ENCODE measurements at regions not wholly inside any gene's neighbourhood (a gene's known extent, or its start where the extent isn't known, plus 50 kb on each side); places are given as distances from the start of the nearest gene placed in this dataset.
A peak's percentile ranks its signal among the peaks of the same experiment; 100 is the strongest.

DNA sequence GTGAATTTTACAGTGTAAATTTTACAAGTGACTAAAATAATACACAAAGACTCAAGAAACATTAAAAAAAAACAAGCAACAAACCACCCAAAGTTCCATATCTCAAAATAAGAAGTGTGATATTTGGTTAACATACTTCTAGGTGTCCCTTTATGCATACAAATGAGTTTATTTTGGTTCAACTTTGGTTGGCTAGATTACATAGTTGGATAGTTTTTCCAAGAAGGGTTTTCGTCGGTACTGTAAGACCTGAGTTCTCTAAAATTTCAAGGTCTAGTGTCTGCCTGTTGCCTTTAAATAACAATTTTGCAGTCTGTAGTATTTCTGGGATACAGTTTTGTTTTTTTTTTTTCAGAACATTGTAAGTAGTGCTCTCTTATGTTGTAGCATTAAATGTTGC is 58.8 kb upstream of the JAK2 start:
- no peak overlapping the region for H3K4me2 ChIP-seq (ENCODE audit: insufficient read depth, low read length)
- peak overlapping the region in 1 of 2 experiments; percentile 65; a peak in 1 of 4 replicates for H3K9ac ChIP-seq (ENCODE audit: insufficient read depth in 1 of 2, low read depth in 2 of 2, low read length in 2 of 2)
- DNase-seq (ENCODE audit: extremely low read depth in 1 of 4, low spot score in 3 of 4) (no peak), FAIRE-seq (no peak), ATAC-seq (no peak)
- H4K20me1 ChIP-seq (replicated peaks; ENCODE audit: control insufficient read depth, insufficient read depth, low read length) = no peaks in the 10 kb centered on the region
- H2AFZ ChIP-seq (ENCODE audit: low read depth, low read length) = 0 out of 2 replicates have a peak overlapping the region, but pooled peaks have one; percentile 10
- H3K36me3 ChIP-seq (ENCODE audit: control insufficient read depth, insufficient read depth, low read length) = no peaks in the 10 kb centered on the region
- ChIA-PET CTCF (ENCODE audit: low intra/inter-chr PET ratio) (no interaction called here), POLR2A (interaction anchor here (0.6 to 1.2 kb wide), 2 partner anchors 59 to 63 kb away, joined by 3 read pairs; partner anchors contain the start of gene JAK2)
- no peak overlapping the region for H3K4me3 ChIP-seq
- in situ Hi-C loops (cut with MboI) (no loop called here), intact Hi-C loops (cut with micrococcal nuclease) (loop anchor here (2.0 to 10.0 kb wide), 2 partner anchors 61 to 131 kb away; partner anchors contain the start of gene RCL1)
- peaks cover 8 to 45% of the 10 kb centered on the region in 2 experiments for H3K4me1 ChIP-seq (replicated peaks in 1 of 2; ENCODE audit: control insufficient read depth in 2 of 2, insufficient read depth in 2 of 2, low read length in 2 of 2)
- no peaks in the 10 kb centered on the region for H3K9me1 ChIP-seq (ENCODE audit: control insufficient read depth, insufficient read depth, low read length)
- peak overlapping the region; percentile 85; the same call in 2 of the 3 replicates for H3K27ac ChIP-seq (ENCODE audit: extremely low read depth, low read depth, low read length)
- no TSS peak for BruUV-seq (replicated peaks)
- H3K79me2 ChIP-seq (ENCODE audit: control insufficient read depth, insufficient read depth, low read length) = peaks cover 5% of the 10 kb centered on the region; the same call in 2 of the 3 replicates
- 6% methylated on average over 2 of the region's 2 CpGs for WGBS (ENCODE audit: insufficient coverage, low coverage, missing lambda C conversion rate)
- H3K27me3 ChIP-seq (ENCODE audit: control insufficient read depth in 2 of 2, insufficient read depth in 2 of 2, low read length in 2 of 2) = no peaks in the 10 kb centered on the region
- peaks cover 4% of the 10 kb centered on the region; the same call in 1 of the 2 replicates for H3K9me3 ChIP-seq (replicated peaks; ENCODE audit: control insufficient read depth, insufficient read depth, low read depth, low read length)
- TF ChIP-seq, protein P1, sequence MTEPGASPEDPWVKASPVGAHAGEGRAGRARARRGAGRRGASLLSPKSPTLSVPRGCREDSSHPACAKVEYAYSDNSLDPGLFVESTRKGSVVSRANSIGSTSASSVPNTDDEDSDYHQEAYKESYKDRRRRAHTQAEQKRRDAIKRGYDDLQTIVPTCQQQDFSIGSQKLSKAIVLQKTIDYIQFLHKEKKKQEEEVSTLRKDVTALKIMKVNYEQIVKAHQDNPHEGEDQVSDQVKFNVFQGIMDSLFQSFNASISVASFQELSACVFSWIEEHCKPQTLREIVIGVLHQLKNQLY (CRISPR knock-in tag; conservative IDR thresholded peaks at IDR 0.05) = no peak
- TF ChIP-seq, protein P2, sequence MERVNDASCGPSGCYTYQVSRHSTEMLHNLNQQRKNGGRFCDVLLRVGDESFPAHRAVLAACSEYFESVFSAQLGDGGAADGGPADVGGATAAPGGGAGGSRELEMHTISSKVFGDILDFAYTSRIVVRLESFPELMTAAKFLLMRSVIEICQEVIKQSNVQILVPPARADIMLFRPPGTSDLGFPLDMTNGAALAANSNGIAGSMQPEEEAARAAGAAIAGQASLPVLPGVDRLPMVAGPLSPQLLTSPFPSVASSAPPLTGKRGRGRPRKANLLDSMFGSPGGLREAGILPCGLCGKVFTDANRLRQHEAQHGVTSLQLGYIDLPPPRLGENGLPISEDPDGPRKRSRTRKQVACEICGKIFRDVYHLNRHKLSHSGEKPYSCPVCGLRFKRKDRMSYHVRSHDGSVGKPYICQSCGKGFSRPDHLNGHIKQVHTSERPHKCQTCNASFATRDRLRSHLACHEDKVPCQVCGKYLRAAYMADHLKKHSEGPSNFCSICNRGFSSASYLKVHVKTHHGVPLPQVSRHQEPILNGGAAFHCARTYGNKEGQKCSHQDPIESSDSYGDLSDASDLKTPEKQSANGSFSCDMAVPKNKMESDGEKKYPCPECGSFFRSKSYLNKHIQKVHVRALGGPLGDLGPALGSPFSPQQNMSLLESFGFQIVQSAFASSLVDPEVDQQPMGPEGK (CRISPR knock-in tag; IDR thresholded peaks at IDR 0.05; ENCODE audit: borderline replicate concordance) = no peak
- no peak for TF ChIP-seq DMBX1 (CRISPR knock-in tag; IDR thresholded peaks at IDR 0.05; ENCODE audit: borderline replicate concordance)
- no peak for TF ChIP-seq HMG20A (CRISPR knock-in tag; conservative IDR thresholded peaks at IDR 0.05)
- TF ChIP-seq TAF7 (tag; IDR thresholded peaks at IDR 0.05) = no peak
- TF ChIP-seq ZNF23 (CRISPR knock-in tag; IDR thresholded peaks at IDR 0.05) = no peak
- no peak for TF ChIP-seq SUPT5H (IDR thresholded peaks at IDR 0.05)
- no peak for TF ChIP-seq TEAD1 (CRISPR knock-in tag; IDR thresholded peaks at IDR 0.05)
- TF ChIP-seq ZNF586 (CRISPR knock-in tag; conservative IDR thresholded peaks at IDR 0.05) = no peak
- no peak for TF ChIP-seq ZNF717 (CRISPR knock-in tag; IDR thresholded peaks at IDR 0.05)
- no peak for TF ChIP-seq BRCA1 (IDR thresholded peaks at IDR 0.05)
- no peak for TF ChIP-seq BRCA1 (CRISPR knock-in tag; IDR thresholded peaks at IDR 0.05)
- TF ChIP-seq ZNF551 (CRISPR knock-in tag; IDR thresholded peaks at IDR 0.05) = no peak
- no peak for TF ChIP-seq FOSL1 (tag; conservative IDR thresholded peaks at IDR 0.05)
